Endothelial cell of umbilical vein (primary cell): ENCODE measurements at regions not wholly inside any gene's neighbourhood (a gene's known extent, or its start where the extent isn't known, plus 50 kb on each side); places are given as distances from the start of the nearest gene placed in this dataset.

Source experiments
- BruUV-seq: library from RNA; stranded (reverse); fragments of 400-500 nt; replicated peaks from 2 replicates; lab custom pipeline; 2021; lab: Mats Ljungman, UMichigan
- CTCF ChIA-PET: fragments of 300-600, 350-600 bp; sonication (Branson Sonifier 250); formaldehyde crosslinking; loops from one replicate; lab custom pipeline; 2021; ENCODE audit warnings: antibody characterized with exemption, inconsistent platforms; lab: Charles Lee
- POLR2A ChIA-PET: fragments of 300-600, 350-600 bp; sonication (Branson Sonifier 250); formaldehyde crosslinking; loops from one replicate; lab custom pipeline; 2021; ENCODE audit warnings: antibody characterized with exemption, inconsistent platforms; lab: Charles Lee
- DNase-seq: peaks from one replicate; pipeline ENCODE4 v3.0.0-alpha.2; 2011; ENCODE audit warnings: low read depth, low spot score
- FAIRE-seq: peaks from 2 replicates; lab custom pipeline; 2011; peaks lifted over from hg19 to GRCh38; lab: Jason Lieb, UNC
- H2AFZ ChIP-seq: 2 replicates; pipeline ENCODE4 v1.6.0; 2012; ENCODE audit warnings: low read depth, low read length, control low read depth, inconsistent platforms
- H3K27ac ChIP-seq: 2 replicates; pipeline ENCODE4 v1.5.1; 2011; ENCODE audit warnings: low read depth, mild to moderate bottlenecking, control low read depth, low read length, moderate library complexity; ENCODE audit not compliant: insufficient read depth
- H3K27me3 ChIP-seq, 2 experiments: 2 replicates each; pipeline versions ENCODE4 v1.6.0 to v1.6.1; 2011; ENCODE audit warnings: low read length in 2 of 2, mixed read lengths in 1 of 2; ENCODE audit not compliant: control insufficient read depth in 2 of 2, insufficient read depth in 2 of 2
- H3K36me3 ChIP-seq, 2 experiments: 2 replicates in 1 of 2; 3 replicates in 1 of 2; pipeline ENCODE4 v1.5.1; 2011; ENCODE audit warnings: low read length in 2 of 2, mild to moderate bottlenecking in 1 of 2, moderate library complexity in 1 of 2; ENCODE audit not compliant: control insufficient read depth in 2 of 2, insufficient read depth in 2 of 2; ENCODE audit errors: extremely low read depth in 1 of 2
- H3K4me1 ChIP-seq: 3 replicates; pipeline ENCODE4 v1.5.1; 2011; ENCODE audit warnings: mild to moderate bottlenecking, low read length; ENCODE audit not compliant: control insufficient read depth, insufficient read depth; ENCODE audit errors: extremely low read depth
- H3K4me2 ChIP-seq: 2 replicates; pipeline ENCODE4 v1.6.1; 2011; ENCODE audit warnings: low read length, control low read depth, mixed read lengths; ENCODE audit not compliant: insufficient read depth
- H3K4me3 ChIP-seq, 3 experiments: fragments of 200-600 bp in 1 of 3; sonication (generic), shearing (Covaris generic) in 1 of 3; replicated peaks in 1 of 3; 2 replicates each; pipeline ENCODE4 v1.5.1; 2011 to 2016; ENCODE audit warnings: control low read depth in 3 of 3, low read length in 3 of 3, mild to moderate bottlenecking in 2 of 3, inconsistent platforms in 1 of 3, low read depth in 1 of 3, moderate library complexity in 1 of 3; ENCODE audit not compliant: insufficient read depth in 1 of 3
- H3K79me2 ChIP-seq: 2 replicates; pipeline ENCODE4 v1.6.0; 2012; ENCODE audit warnings: low read length, inconsistent platforms; ENCODE audit not compliant: control insufficient read depth, insufficient read depth
- H3K9ac ChIP-seq: replicated peaks from 2 replicates; pipeline ENCODE3; 2011; ENCODE audit warnings: low read length, control low read depth; ENCODE audit not compliant: insufficient read depth; ENCODE audit errors: extremely low read depth
- H3K9me1 ChIP-seq: replicated peaks from 3 replicates; pipeline ENCODE4 v1.6.0; 2011; ENCODE audit warnings: mild to moderate bottlenecking, low read length; ENCODE audit not compliant: control insufficient read depth, insufficient read depth; ENCODE audit errors: extremely low read depth
- H3K9me3 ChIP-seq: replicated peaks from 2 replicates; pipeline ENCODE4 v1.5.1; 2012; ENCODE audit warnings: low read length, inconsistent platforms; ENCODE audit not compliant: control insufficient read depth, insufficient read depth
- H4K20me1 ChIP-seq: replicated peaks from 2 replicates; pipeline ENCODE3; 2011; ENCODE audit warnings: mild to moderate bottlenecking, low read length; ENCODE audit not compliant: control insufficient read depth, insufficient read depth; ENCODE audit errors: extremely low read depth
- CTCF ChIP-seq, 2 donors: IDR thresholded peaks; 1 replicate in 1 of 2; 2 replicates in 1 of 2; pipeline ENCODE4 v1.5.1; 2011; ENCODE audit warnings: low read length in 2 of 2, mild to moderate bottlenecking in 2 of 2, moderate library complexity in 2 of 2, control low read depth in 1 of 2, inconsistent platforms in 1 of 2, low read depth in 1 of 2; ENCODE audit not compliant: insufficient read depth in 1 of 2; ENCODE audit errors: extremely low read depth in 1 of 2
- EZH2 ChIP-seq: IDR thresholded peaks from 2 replicates; pipeline ENCODE4 v1.6.1; 2012; ENCODE audit warnings: borderline replicate concordance, low read depth, mild to moderate bottlenecking, moderate library complexity, low read length, inconsistent platforms; ENCODE audit not compliant: severe bottlenecking
- FOS ChIP-seq: IDR thresholded peaks from 2 replicates; pipeline ENCODE4 v1.6.1; 2011; ENCODE audit warnings: mild to moderate bottlenecking, low read length, moderate library complexity, borderline replicate concordance; ENCODE audit not compliant: insufficient read depth
- GATA2 ChIP-seq: IDR thresholded peaks from 2 replicates; pipeline ENCODE4 v1.7.0; 2011; ENCODE audit warnings: low read depth, mild to moderate bottlenecking, moderate library complexity, mixed read lengths, low read length; ENCODE audit not compliant: insufficient read length, insufficient read depth
- JUN ChIP-seq: IDR thresholded peaks from 2 replicates; pipeline ENCODE4 v1.6.1; 2011; ENCODE audit warnings: borderline replicate concordance, low read depth; ENCODE audit not compliant: insufficient read length, insufficient read depth
- MYC ChIP-seq: IDR thresholded peaks from one replicate; pipeline ENCODE4 v1.6.1; 2011; ENCODE audit warnings: mild to moderate bottlenecking, low read depth, low read length
- POLR2A ChIP-seq: IDR thresholded peaks from 2 replicates; pipeline ENCODE4 v1.6.1; 2012; ENCODE audit warnings: low read depth, mild to moderate bottlenecking, control low read depth, low read length
- POLR2AphosphoS5 ChIP-seq: IDR thresholded peaks from 2 replicates; pipeline ENCODE4 v1.6.1; 2012; ENCODE audit warnings: low read depth, mild to moderate bottlenecking, control low read depth, low read length, moderate library complexity; ENCODE audit not compliant: insufficient read depth
- dilution Hi-C: fragments of 300-500 bp; cut with MboI; formaldehyde crosslinking; loops from one replicate; pipeline ENCODE4 v1.15.0; 2019; ENCODE audit warnings: low sequenced_read_pairs; ENCODE audit not compliant: extremely low pct_ligation_motif_present
- intact Hi-C: fragments of 100-400 bp; cut with micrococcal nuclease; formaldehyde crosslinking; loops from one replicate; pipeline ENCODE4 v1.10.0; 2022
- TF ChIP-seq, protein P1 (sequence below): IDR thresholded peaks from 2 replicates; pipeline ENCODE4 v1.6.1; 2011; ENCODE audit not compliant: insufficient read depth, insufficient read length

DNA sequence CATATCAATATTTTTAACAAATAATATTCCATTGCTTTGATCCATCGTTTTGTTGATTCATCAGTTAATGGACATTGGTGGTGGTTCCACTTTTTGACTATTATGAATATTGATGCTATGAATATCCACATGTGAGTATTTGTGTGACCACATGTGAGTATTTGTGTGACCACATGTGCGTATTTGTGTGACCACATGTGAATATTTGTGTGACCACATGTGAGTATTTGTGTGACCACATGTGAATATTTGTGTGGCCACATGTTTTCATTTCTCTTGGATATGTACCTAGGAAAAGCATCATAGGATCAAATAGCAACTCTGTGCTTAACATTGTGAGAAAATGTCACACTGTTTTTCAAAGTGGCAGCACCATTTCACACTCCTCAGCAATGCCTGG lies 433.6 kb upstream of the FRG1 start:
- TF ChIP-seq, protein P1, sequence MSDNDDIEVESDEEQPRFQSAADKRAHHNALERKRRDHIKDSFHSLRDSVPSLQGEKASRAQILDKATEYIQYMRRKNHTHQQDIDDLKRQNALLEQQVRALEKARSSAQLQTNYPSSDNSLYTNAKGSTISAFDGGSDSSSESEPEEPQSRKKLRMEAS: peak; percentile 39
- TF ChIP-seq GATA2: no peak
- TF ChIP-seq CTCF (IDR thresholded peaks at IDR 0.05; ENCODE audit: extremely low read depth in 1 of 2, insufficient read depth in 1 of 2, low read depth in 1 of 2, low read length in 2 of 2): no peak
- no peak for TF ChIP-seq FOS
- TF ChIP-seq MYC: no peak
- no peak for TF ChIP-seq JUN
- no peak for TF ChIP-seq EZH2
- TF ChIP-seq POLR2AphosphoS5: no peak
- no peak for TF ChIP-seq POLR2A
- H3K9ac ChIP-seq: no peak overlapping the region
- H2AFZ ChIP-seq: no peak overlapping the region
- intact Hi-C loops: no loop called here
- POLR2A ChIA-PET: no interaction called here
- no peaks in the 10 kb centered on the region for H3K9me1 ChIP-seq
- H3K36me3 ChIP-seq: no peaks in the 10 kb centered on the region
- dilution Hi-C loops: no loop called here
- no peaks in the 10 kb centered on the region for H3K4me1 ChIP-seq
- no peaks in the 10 kb centered on the region for H3K79me2 ChIP-seq
- H3K27ac ChIP-seq: no peak overlapping the region
- DNase-seq: no peak
- H3K4me3 ChIP-seq: no peak overlapping the region
- no TSS peak for BruUV-seq
- no peaks in the 10 kb centered on the region for H4K20me1 ChIP-seq
- H3K4me2 ChIP-seq: no peak overlapping the region
- peaks cover 3% of the 10 kb centered on the region for H3K9me3 ChIP-seq
- H3K27me3 ChIP-seq: no peaks in the 10 kb centered on the region
- CTCF ChIA-PET: no interaction called here
- FAIRE-seq: no peak
